Ureter (tissue), 1 donor: ENCODE measurements at regions not wholly inside any gene's neighbourhood (a gene's known extent, or its start where the extent isn't known, plus 50 kb on each side); places are given as distances from the start of the nearest gene placed in this dataset.

Experiments
- DNase-seq: peaks from one replicate; pipeline ENCODE4 v3.0.0-alpha.2; 2020; ENCODE audit warnings: low spot score
- donor health status: DM: yes; HTN: yes; CAD: no.

GRCh38 chr3:39000008-39000450, 51.7 kb downstream of the SCN11A start:
- no peak for DNase-seq

DNA sequence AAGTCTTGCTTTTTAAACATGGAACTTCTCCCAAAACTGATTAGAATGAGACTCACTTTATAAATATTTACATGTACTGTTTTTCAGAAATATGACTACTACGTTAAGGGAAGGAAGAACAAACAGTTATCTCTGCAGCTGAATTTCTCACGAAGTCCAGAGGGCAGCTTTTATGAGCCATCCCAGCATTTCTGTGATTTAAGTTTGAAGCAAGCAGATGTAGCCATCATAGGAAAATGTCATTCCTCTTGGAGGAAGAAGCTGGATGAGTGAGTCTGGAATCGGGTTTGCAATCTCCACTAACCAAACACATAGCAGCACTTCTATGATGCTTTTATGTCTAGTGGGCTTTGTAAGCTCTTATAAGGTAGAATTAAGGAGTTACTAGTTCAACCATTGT, 53.7 kb downstream of the SCN11A start:
- no peak for DNase-seq

- DNase-seq: no peak
These were observed 55.6 kb downstream of the SCN11A start for GRCh38 chr3:38996193-38996592.

- no peak for DNase-seq
These were observed 57.5 kb downstream of the SCN11A start for GRCh38 chr3:38994251-38994650.

DNA sequence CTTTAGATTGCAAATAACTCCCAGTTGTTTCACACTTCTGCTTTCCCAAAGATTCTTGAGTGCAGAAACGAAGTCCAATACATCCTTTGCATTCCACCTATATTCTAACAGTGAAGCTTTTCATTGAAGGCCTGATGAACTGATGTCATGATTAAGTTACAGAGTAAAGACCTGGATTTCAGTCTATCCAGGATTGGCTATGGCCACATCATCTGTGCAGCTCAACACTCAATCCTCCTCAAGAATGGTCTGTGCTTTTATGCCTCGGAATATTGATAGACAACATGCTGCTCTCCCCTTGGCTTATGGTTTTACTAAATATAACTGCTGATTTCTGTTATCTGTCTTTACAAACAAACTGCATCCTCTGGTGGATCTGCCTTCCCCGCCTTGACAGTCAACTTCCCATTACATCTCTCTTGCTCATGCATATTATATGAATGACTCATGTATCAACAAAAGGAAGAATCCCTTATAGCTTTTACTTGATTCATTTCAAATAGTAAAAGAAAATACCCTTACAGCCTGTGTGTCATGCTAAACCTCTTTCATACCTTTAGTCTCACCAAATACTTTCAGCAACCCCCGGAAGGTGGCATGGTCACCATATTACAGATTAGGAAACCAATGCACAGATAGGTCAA, 59.5 kb downstream of the SCN11A start:
- DNase-seq: no peak

DNA sequence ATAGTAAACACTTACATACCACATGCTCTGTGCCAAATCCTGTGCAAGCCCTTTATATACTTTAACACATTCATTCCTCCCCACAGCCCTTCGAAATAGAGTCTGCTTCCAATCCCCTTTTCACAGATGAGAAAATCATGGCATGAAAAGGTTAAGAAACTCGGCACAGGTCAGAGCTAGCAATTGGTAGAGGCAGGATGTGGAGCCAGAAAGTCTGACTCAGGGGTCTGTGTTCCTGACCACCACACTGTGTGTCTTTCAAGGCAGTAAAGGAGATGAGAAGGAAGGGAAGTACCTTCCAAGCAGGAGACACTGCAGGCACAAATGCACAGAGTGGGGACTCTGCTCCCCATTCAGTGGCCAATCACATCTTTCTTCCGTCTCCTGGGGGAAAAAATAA, 61.1 kb downstream of the SCN11A start:
- no peak for DNase-seq

DNA sequence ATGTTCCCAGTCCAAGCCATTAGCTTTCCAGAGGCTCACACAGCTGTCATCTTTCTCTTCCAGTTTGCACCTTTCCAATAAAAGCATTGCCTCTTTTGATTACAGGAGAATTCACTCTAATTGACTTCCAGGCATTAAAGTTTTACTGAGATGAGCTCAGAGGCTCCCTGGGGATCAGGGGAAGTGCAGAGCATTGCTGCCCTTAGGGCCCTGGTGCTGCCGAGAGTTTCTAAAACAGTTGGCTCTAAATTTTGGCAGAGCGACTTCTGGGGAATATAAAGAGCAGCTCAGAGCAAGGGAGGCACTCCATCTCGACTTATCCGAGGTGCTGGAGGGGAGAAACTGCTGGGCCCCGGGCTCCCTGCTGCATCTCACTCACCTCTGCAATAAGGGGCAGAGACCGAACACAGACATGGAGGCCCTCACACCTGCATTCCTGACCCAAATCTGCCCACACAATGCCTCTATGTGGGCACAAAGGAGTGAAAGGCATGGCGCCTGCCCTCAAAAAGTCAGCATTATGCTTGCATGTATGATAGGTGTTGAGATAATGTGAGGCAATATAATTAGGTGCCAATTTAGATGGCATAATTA, 61.7 kb downstream of the SCN11A start:
- DNase-seq: no peak

DNA sequence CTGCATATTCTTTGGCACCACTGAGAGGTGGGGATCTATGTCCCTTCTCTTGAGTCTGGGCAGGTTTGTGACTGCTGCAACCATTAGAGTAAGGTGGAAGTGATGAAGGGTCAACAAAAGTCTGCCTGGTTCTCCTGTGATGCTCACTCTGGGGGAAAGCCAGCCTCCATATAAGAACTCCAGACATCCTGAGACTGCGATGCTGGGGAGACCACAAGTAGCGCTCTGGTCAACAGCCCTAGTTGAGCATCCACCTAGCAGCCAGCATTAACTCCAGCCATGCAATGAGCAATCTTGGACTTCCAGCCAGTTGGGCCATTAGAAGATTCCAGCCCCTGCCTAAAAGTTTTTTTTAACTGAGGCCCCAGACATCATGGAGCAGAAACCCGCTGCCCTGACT, 62.8 kb downstream of the SCN11A start:
- DNase-seq: no peak

DNA sequence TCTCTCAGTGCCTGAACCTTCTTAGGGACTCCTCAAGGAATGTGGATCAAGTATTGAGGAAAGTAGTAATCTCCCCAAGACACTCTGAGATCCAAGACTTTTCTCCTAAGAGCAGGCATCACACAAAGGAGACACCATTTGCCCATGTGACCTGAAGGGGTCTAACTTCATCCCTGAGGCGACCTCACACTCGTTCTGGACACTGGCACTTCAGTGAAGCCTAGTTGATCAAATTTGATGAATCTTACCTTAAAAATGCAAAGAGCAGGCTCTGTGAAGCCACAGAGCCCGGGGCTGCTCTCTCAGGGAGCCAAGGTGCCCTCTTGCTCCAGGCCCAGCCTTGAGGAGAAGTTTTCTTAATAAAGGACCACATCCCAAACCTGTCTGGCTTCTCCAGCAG, 64.3 kb downstream of the SCN11A start:
- no peak for DNase-seq

DNA sequence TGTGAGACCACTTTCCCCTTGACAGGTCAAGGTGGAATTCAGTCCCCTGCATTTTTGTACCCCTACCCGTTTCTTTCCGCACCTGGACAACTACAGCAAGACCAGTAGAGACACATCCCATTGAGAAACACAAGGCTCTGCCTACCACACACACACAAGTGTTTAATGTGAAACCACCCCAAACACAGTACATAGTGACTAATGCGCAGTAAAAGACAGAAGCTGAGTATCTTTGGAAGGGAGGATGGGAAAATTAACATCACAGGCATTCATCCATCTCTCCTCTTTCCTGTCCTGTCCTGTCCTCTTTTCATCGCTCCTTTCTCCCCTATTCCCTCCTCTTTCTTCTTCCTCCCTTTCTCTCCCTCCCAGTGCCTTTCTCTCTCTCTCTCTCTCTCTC, 64.8 kb downstream of the SCN11A start:
- DNase-seq: no peak

- no peak for DNase-seq
These were observed 65.8 kb downstream of the SCN11A start for GRCh38 chr3:38985981-38986380.

DNA sequence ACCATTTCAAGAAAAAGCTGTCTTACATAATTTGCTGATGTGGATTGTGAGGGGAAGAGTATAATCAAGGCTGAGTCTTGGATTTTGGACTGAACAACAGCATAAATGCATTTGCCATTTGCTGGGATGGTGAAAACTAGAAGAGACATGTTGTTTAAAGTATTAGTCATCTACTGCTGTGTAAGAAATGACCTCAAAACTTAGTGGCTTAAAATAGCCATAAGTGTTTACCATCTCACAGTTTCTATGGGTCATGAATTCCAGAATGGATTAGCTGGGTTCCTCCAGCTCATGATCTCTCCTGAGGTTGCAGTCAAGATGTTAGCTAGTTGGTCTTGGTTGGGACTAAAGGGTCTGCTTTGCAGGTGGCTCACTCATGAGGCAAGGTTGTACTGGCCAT, 66.2 kb downstream of the SCN11A start:
- DNase-seq: no peak

DNA sequence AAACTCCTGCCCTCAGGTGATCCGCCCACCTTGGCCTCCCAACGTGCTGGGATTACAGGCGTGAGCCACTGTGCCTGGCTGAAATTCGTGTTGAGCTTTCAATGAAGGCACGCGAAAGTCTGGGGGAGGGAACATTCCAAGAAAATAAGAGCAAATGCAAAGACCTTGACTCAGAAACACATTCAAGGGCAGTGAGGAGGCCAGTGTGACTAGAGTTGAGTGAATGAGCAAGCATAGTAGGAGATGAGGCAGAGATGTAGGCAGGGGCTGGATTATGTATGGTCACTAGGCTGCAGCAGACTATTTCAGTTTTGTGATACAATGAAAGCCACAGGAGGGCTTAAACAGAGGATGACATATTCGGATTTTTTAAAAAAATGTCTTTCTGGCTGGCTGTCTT, 67.0 kb downstream of the SCN11A start:
- DNase-seq: no peak

- DNase-seq: no peak
These were observed 67.6 kb downstream of the SCN11A start for GRCh38 chr3:38984110-38984509.

DNA sequence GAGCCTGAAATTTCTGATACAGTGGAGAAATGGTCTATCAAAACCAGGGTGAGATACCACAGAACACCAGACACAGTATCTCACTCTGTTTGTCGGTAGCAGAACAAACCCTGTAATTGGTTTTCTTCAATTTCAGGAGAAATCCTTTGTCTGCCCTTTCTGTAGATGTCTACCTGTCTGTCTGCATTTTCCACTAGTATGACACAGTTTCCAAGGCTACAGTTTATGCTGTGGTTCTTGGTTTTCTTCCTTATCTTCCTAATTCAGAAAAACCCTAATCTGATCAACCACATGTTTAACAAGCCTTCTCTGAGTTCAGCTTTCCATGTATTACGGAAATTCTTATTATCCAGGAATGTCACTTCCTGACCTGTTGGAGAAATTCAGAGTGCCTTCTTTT, 70.8 kb downstream of the SCN11A start:
- no peak for DNase-seq

GRCh38 chr3:38978729-38979128, 73.0 kb downstream of the SCN11A start:
- DNase-seq: no peak

- DNase-seq: no peak
These were observed 80.7 kb downstream of the SCN11A start for GRCh38 chr3:38970851-38971638.

- no peak for DNase-seq
These were observed 82.2 kb downstream of the SCN11A start for GRCh38 chr3:38969317-38970235.

DNA sequence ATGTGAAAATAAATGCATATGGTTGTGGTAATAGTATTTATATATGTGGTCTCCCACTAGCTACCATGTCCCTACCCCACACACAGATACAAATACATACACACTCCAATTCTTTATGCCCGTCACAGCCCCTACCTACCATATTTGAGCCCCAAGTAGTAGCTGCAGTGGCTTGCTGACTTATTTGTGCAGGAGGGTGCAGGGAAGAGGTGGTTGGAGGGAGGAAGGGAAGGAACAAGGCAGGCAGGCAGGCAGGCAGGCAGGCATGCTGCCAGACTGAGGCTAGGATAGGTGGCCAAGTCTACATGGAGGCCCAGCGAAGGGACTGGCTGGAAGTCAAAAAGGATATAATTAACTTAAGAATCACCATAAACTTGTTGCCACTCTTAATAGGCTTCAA, 82.9 kb downstream of the SCN11A start:
- DNase-seq: no peak

GRCh38 chr3:38968403-38968802, 83.3 kb downstream of the SCN11A start:
- DNase-seq: no peak

DNA sequence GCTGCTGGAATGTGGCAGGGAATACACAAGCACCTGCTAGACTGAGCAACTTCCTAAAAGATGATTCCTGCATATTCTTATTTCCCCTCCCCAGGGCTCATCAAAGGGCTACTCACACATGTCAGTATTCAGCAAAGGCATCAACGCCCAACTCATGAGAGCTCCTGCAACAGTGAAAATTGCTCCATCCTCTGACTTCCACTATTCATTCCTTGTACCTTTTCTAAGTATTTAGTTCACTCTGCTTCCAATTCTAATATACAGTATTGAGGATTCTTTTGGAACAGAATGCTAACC, 84.1 kb downstream of the SCN11A start:
- no peak for DNase-seq
